Suppressor macrophage treated with lipopolysaccharide for 1 hour (primary cell): ENCODE measurements at regions not wholly inside any gene's neighbourhood (a gene's known extent, or its start where the extent isn't known, plus 50 kb on each side); places are given as distances from the start of the nearest gene placed in this dataset.
"Not testable (repeated sequence)": the region's sequence is repeated elsewhere in the genome, so short reads cannot be mapped to it uniquely, and the experiment has no call there.

ENCODE experiments used
- DNase-seq, 3 donors: peaks; one replicate each; pipeline ENCODE4 v3.0.0-alpha.2; 2020 to 2022

DNA sequence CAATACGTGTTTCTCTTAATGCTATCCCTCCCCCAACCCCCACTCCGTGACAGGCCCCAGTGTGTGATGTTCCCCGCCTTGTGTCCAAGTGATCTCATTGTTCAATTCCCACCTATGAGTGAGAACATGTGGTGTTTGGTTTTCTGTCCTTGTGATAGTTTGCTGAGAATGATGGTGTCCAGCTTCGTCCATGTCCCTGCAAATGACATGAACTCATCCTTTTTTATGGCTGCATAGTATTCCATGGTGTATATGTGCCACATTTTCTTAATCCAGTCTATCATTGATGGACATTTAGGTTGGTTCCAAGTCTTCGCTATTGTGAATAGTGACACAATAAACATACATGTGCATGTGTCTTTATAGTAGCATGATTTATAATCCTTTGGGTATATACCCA lies 52.5 kb downstream of the KIAA0408 start:
- DNase-seq: not testable (repeated sequence)

DNA sequence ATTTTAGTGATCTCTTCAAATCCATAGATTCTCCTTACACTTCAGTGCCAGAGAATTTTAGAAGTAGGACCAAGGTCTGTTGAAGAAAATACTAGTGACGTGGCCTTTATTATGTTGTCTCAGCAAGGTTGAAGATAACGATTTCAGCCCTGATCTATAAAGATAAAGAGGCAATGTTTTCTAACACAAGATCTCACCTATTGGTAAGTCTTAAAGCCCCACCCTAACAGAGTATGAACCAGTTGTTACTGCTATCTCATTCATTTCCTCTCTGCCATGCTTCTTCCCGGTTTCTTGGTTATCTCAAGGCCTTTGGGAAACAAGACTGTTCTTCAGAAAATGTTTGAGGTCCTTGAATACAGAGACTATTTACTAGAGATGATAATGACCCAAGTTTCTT lies 53.1 kb downstream of the KIAA0408 start:
- DNase-seq: no peak

DNA sequence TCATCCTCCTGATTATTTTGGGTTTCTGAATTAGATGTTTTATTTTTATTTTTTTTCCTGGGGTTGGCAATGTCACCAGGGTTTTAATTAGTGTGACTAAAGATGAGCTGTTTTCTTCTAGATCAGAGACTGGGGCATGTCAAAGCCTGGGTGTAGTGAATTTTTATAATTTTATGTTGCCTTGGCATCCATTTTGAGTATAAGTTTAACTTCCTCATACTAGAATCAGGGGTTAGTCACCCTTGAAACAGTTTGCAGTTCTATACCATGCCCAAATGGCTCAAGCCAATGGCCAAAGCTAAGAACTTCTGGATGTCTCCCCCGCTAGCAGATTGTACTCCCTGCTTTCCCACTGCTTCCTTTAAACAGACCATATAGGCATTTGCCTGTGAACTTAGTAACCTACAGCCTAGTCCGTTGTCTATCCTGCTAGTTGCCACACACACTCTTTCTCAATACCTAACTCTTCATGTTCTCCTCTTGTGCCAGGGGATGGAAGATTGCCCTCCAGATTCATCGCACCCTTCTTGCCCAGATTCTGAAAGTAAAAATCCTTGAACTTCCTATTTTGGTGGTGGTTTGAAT lies 54.5 kb downstream of the KIAA0408 start:
- DNase-seq: peak in 1 of 3 donors; percentile 10

DNA sequence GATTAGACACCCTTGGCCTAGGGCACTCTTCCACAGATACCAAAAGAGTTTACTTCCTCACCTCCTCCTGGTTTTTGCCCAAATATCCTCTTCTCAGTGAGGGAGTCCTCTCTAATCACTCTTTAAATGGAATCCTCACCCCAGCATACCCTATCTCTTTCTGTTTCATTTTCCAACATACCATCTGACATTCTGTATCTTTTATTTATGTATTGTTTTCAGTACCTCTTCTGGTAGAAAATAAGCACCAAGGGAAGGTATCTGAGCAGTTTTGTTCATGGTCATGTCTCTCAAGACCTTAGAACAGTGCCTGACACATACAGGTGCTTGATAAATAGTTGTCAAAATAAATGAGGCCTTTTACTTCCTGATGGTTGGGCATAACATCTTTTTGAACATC lies 55.1 kb downstream of the KIAA0408 start:
- no peak for DNase-seq

DNA sequence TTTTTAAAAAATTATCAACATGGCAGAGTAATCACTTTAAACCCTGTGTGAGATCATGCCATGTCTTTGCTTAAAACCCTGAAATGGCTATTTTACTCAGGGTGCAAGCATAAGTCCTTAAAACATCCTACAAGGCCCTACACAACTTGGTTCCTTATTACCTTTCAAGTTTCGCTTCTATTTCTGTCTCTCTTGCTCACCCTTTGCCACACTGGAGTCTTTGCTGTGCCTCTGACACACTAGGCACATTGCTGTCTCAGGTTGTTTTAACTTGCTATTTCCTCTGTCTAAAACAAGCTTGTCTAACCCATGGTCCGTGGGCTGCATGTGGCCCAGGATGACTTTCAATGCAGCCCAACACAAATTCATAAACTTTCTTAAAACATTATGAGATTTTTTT lies 55.6 kb downstream of the KIAA0408 start:
- no peak for DNase-seq

DNA sequence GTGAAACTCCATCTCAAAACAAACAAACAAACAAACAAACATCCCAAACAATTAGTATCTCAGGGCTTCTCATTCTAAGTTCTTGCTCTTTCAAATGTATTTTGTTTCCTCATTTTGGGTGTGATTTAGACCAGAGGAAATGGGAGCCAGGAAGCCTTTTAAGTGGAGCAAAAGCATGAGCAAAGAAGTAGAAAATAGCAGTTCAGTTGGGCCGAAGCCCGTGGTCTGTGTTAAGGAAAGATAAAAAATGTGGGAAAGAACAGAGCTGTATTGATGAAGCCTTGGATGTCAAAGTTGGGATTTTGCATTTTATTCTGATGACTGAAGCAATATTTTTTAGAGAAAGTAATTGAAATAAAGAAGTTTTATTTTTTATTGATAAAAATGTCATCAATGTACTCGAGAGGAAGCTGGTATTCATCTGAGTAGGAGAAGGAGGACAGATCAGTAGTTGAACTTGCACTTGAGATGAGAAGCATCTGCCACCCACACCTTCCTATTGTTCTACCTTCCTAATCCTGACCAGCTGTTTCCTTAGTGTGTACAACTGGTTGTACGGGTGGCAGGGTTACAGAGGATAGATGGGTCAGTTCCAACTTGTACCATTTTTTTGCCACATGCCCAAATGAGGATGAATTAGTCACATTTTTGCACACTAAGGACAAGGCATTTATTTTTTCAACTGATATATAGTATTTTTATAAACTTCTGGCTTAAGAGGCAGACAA lies 56.1 kb downstream of the KIAA0408 start:
- no peak for DNase-seq

DNA sequence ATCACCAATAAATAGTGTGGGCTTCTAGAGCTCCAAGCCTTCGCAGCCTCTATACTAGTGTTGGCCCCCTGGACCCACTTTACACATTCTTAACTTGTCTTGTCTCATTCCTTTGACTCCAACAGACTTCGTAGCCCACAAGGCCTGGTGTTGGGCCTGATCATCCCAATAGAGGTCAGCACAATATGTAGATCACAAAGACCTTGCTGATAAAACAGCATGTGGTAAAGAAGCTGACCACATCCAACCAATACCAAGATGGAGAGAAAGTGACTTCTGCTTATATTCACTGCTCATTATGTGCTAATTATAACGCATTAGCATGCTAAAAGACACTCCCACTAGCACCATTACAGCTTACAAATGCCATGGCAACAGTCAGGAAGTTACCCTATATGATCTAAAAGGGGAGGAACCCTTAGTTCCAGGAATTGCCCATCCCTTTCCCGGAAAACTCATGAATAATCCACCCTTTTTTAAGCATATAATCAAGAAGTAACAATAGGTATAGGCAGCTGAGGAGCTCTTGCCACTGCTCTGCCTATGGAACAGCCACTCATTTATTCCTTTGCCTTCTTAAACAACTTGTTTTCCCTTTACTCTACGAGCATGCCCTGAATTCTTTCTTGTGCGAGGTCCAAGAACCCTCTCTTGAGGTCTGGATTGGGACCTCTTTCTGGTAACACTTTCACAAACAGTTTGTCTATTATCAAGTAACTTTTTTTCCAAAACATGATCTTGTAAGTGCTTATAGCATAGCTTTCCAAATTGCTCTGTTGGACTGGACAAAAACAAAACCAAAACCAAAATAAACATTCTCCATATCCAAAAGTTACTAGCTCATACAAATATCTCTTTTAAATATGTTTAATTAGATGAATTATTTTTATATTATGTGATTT lies 54.6 kb upstream of the ECHDC1 start:
- DNase-seq: no peak

DNA sequence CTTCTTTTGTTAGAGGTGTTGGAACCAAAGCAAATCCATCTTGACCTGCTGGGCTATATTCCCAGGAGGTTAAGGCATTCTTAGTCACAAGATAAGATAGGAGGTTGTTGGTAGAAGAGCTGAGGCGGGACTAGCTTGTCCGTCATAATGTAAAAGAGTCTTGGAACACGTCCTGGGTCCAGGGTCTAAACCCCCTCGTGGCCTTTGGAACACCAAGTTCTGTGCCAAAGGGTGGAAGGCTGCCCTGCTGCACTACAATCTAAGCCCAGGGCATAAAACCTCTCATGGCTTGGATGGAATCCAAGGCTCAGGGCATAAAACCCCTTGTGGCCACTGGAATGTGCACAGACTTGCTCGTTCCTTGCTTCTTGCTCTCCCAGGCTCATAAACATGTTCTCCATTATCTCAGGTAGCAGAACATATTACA lies 53.8 kb upstream of the ECHDC1 start:
- DNase-seq: not testable (repeated sequence)
